Inflammatory macrophage treated with lipopolysaccharide for 4 hours (primary cell): ENCODE measurements at regions not wholly inside any gene's neighbourhood (a gene's known extent, or its start where the extent isn't known, plus 50 kb on each side); places are given as distances from the start of the nearest gene placed in this dataset.

Experiments used
- DNase-seq: peaks from one replicate; pipeline ENCODE4 v3.0.0-alpha.2; 2020

GRCh38 chr16:72501739-72502593 is 330.0 kb upstream of the PMFBP1 start:
- peak; percentile 53 for DNase-seq

- no peak for DNase-seq
Observed at GRCh38 chr16:72500545-72500944, 328.6 kb upstream of the PMFBP1 start.

GRCh38 chr16:72493716-72494415 is 321.9 kb upstream of the PMFBP1 start:
- no peak for DNase-seq

GRCh38 chr16:72487283-72487682 is 315.3 kb upstream of the PMFBP1 start:
- no peak for DNase-seq

- no peak for DNase-seq
Observed at GRCh38 chr16:72482695-72483094, 310.7 kb upstream of the PMFBP1 start.

- DNase-seq: no peak
Observed at GRCh38 chr16:72481419-72481818, 309.5 kb upstream of the PMFBP1 start.

- DNase-seq: no peak
Observed at GRCh38 chr16:72480911-72481310, 309.0 kb upstream of the PMFBP1 start.

GRCh38 chr16:72475688-72476087 is 303.7 kb upstream of the PMFBP1 start:
- DNase-seq: no peak

- no peak for DNase-seq
Observed at GRCh38 chr16:72474501-72475123, 302.7 kb upstream of the PMFBP1 start.

- no peak for DNase-seq
Observed at GRCh38 chr16:72473631-72474030, 301.7 kb upstream of the PMFBP1 start.

GRCh38 chr16:72471317-72471924 is 299.5 kb upstream of the PMFBP1 start:
- no peak for DNase-seq

GRCh38 chr16:72470541-72470940 is 298.6 kb upstream of the PMFBP1 start:
- DNase-seq: no peak

- no peak for DNase-seq
Observed at GRCh38 chr16:72469932-72470331, 298.0 kb upstream of the PMFBP1 start.

GRCh38 chr16:72468582-72468981 is 296.6 kb upstream of the PMFBP1 start:
- no peak for DNase-seq

- peak; percentile 62 for DNase-seq
Observed at GRCh38 chr16:72467157-72467759, 295.3 kb upstream of the PMFBP1 start.

- DNase-seq: no peak
Observed at GRCh38 chr16:72464597-72465368, 292.8 kb upstream of the PMFBP1 start.

GRCh38 chr16:72464052-72464451 is 292.1 kb upstream of the PMFBP1 start:
- no peak for DNase-seq

- DNase-seq: no peak
Observed at GRCh38 chr16:72458035-72458434, 286.1 kb upstream of the PMFBP1 start.

- peak; percentile 65 for DNase-seq
Observed at GRCh38 chr16:72457243-72457940, 285.4 kb upstream of the PMFBP1 start.

- no peak for DNase-seq
Observed at GRCh38 chr16:72455743-72456659, 284.0 kb upstream of the PMFBP1 start.
